Germinal center (tissue), 1 donor: ENCODE measurements at regions not wholly inside any gene's neighbourhood (a gene's known extent, or its start where the extent isn't known, plus 50 kb on each side); places are given as distances from the start of the nearest gene placed in this dataset.
"Not testable (repeated sequence)": the region's sequence is repeated elsewhere in the genome, so short reads cannot be mapped to it uniquely, and the experiment has no call there.

Experiments used
- DNase-seq: peaks from one replicate; pipeline ENCODE4 v3.0.0; 2012; ENCODE audit warnings: mixed read lengths, low spot score

DNA sequence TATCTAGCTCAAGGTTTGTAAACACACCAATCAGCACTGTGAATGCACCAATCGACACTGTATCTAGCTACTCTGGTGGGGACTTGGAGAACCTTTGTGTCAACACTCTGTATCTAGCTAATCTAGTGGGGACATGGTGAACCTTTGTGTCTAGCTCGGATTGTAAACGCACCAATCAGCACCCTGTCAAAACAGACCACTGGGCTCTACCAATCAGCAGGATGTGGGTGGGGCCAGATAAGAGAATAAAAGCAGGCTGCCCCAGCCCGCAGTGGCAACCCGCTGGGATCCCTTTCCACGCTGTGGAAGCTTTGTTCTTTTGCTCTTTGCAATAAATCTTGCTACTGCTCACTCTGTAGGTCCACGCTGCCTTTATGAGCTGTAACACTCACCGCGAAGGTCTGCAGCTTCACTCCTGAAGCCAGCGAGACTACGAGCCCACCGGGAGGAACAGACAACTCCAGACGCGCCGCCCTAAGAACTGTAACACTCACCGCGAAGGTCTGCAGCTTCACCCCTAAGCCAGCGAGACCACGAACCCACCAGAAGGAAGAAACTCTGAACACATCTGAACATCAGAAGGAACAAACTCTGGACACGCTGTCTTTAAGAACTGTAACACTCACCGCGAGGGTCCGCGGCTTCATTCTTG, 128.5 kb downstream of the MRPL14 start:
- not testable (repeated sequence) for DNase-seq

DNA sequence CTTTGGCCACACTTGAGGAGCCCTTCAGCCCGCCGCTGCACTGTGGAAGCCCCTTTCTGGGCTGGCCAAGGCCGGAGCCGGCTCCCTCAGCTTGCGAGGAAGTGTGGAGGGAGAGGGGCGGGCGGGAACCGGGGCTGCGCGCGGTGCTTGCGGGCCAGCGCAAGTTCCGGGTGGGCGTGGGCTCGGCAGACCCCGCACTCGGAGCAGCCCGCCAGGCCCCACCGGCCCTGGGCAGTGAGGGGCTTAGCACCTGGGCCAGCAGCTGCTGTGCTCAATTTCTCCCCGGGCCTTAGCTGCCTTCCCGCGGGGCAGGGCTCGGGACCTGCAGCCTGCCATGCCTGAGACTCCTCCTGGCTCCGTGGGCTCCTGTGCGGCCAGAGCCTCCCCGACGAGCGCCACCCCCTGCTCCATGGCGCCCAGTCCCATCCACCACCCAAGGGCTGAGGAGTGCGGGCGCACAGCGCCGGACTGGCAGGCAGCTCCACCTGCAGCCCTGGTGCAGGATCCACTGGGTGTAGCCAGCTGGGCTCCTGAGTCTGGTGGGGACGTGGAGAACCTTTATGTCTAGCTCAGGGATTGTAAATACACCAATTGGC, 129.2 kb downstream of the MRPL14 start:
- DNase-seq = not testable (repeated sequence)

DNA sequence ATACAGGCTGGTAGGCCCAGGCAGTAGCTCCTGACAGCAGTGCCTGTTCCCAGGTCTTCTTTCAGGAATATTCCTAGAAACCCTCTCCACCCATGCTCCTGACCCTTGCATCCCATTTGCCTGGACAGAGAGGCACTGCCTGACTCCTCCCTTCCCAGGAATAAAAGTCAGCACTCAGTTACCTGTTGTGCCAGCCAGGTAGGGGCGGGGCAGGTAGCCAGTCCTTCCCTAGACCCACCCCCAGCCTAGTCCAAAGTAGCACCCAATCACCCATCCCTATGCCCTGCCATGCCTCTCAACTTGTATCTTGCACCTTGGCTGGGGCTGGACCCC, 129.9 kb downstream of the MRPL14 start:
- DNase-seq = no peak

DNA sequence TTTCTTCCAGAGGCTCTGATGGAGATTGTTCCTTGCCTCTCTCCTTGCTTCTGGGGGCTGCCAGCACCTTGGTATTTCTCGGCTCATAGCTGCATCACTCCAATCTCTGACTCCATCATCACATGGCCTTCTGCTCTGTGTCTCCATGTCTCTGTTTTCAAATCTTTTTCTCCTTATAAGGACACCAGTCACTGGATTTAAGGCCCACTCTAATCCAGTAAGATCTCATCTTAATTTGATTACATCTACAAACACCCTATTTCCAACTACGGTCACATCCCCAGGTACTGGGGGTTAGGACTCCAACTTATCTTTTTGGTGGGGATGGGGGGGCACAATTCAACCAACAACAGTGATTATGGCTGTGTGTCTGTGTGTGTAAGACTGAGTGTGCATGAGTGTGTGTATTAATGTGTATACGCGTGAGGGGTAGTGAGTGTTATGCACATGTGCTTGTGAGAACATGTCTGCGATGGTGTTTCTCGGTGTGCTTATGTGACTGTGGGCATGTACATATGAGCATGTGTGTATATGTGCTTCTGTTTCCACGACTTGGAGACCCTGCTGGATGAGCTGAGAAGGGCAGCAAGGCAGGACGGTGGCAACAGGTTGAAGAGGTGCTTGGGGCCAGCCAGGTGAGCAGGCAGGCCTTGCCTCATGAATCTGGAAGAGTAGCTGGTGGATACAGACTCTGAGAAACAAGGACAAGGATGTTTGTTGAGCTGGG, 130.5 kb downstream of the MRPL14 start:
- no peak for DNase-seq

DNA sequence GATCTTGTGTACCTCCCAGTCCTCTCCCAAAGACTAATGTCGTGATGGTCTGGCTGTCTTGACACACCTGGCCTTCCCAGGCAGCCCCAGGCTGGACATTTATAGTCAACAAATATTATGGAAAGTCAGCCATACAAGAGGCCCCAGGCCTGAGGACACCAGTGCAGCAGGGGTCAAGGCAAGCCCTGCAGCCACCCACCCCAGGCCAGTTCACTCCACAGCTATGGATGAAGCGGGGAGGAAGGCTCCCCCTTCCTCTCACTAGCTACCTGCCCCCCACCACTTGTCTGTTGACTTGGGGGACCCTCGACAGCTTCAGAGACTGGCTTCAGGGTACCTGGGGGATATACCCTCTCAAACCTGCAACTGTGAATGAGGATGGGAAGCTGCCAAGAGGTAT, 132.1 kb downstream of the MRPL14 start:
- DNase-seq = no peak

DNA sequence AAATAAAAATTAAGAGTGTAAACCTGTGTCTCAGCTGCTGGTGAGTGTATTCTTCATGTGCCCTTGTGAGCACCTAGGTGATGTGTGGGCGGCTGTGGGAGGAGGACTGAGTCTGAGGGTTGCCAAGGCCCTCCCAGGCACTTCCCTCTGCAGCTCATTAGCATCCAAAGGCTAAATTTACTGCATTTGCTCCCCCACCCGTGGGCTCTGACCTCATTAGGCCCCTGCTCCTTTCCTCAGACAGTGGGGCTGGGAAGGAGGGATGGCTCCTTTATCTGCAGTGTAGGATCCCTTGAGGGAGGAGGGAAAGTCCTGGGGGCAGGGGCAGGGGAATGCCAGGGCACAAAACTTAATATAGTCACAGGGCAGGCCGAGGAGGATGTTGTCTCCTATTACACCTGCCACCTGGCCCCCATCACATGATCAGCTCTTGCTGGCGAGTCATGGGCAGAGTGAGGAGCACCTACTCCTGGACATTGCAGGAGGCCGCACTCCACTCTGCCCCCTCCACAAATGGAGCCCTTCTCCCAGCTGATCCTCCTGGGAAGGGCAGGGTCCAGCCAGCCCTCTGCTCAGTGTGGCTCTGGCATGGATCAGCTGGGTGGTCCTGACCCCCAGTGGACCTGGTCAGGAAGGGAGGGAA, 133.2 kb downstream of the MRPL14 start:
- DNase-seq = no peak

DNA sequence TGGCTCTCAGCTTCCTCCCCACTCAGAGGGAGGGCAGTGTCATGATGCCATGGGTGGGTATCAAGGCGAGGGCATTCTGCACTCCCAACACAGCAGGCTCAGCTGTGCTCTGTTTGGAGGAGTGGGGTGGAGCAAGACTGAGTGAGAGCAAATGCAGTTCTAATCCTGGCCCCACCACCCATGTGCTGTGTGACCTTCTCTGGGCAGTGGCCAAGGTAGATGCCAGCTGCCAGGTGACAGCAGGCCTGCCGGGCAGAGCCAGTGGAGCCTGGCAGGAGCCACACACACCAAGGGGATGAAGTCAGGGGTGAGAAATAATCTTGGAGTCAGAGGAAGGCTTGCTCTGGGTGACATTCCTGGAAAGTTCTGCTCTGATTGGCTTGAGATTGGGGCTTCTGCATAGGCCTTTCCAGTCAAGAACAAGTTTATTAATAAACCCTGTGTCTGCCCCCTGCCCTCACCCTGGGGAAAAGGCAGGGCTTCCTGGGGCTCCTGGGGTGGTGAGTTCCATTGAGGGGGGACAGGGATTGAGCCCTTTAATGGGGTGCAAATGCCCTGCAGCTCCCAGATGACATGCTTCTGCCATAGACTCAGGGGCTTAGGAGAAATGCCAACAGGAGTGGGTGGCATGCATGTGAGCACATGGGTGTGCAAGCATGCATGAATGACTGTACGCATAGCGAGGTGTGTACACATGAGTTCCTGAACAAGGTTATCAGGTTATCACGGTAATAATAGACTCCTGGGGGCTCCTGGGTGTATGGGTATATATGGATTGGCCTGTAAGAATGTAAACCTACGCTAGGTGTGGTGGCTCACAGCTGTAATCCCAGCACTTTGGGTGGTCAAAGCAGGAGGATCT, 134.2 kb downstream of the MRPL14 start:
- DNase-seq = no peak

DNA sequence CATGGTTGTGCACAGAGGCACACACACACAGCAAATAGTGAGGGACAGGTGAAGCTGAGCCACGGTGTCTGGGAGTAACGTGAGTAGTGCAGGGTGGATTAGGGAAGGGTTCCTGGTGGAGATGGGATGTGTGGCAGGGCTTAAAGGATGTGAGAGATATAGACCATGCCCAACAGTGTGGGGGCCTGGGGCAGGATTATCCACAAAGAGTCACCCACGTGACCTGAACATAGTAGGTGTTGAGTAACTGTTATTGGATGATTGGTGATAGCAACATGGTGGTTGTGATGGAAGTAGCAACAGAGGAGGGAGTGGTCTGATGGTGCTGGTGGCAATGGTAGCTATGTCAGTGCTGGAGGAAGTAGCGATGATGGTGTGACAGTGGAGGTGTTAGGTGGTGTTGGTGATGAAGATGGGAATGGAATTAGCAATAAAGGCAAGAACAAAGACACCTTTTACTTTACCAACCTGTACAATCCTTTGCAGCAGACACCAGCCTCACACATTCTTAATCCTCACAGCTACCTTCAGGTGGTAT, 135.1 kb downstream of the MRPL14 start:
- no peak for DNase-seq

DNA sequence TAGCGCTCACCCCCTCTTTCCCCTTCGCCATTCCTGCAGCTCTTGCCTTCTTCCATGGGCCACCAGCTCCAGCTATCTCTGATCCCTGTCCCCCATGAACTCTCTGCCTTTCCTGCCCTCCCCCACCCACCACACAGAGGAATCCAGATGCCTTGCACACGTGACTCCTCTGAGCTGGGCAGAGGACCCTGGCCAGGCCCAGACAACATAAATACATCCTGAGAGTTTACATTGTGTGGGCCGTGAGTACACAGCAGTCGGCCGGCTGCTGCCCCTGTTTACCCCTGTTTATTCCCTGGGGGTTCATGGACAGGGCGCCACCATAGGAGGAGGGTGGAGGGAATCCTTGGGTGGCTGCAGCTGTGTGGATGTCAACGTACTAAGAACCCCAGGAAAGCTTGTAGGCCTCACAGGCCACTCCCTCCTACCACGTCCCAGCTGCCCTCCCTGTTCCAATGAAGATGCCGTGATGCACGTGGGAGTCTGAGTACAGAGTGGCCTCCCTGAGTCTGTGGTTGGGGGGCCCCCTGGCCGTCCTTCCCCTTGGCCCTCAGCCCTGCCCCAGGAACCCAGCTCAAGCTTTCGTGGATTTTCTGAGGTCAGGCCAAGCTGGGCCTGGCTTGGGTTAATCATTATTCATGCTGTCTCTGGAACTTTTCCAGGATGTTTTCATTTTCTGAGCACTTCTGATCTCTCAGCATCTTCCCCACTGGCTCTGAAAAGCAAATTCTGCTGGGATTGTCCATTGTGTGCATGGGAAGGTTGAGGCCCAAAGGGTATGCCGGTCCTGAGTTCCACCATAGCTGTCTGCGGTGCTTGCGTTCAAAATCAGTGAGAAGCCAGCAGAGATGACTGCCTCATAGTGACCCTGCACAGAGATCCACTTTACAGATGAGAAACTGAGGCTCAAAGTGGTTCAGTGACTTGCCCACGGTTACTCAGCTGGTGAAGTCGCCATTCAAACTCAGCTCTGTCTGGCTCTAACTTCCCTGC, 136.3 kb downstream of the MRPL14 start:
- DNase-seq = no peak

DNA sequence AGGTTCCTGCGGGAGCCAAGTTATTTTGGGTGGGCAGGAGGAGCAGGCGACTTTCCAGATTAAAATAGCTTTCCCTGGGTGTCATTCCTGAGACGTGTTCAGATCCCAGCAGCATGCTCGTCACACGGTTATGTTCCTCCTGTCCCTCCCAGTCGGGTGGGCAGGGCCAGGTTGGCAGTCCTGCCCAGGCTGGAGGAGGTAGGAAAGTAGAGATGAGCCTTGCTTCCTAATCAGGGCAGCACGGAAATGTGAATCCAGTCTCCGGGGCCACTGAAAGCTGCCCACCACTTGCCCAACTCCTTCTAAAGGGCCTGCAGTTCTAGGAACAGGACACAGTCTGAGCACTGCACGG, 137.0 kb downstream of the MRPL14 start:
- no peak for DNase-seq

DNA sequence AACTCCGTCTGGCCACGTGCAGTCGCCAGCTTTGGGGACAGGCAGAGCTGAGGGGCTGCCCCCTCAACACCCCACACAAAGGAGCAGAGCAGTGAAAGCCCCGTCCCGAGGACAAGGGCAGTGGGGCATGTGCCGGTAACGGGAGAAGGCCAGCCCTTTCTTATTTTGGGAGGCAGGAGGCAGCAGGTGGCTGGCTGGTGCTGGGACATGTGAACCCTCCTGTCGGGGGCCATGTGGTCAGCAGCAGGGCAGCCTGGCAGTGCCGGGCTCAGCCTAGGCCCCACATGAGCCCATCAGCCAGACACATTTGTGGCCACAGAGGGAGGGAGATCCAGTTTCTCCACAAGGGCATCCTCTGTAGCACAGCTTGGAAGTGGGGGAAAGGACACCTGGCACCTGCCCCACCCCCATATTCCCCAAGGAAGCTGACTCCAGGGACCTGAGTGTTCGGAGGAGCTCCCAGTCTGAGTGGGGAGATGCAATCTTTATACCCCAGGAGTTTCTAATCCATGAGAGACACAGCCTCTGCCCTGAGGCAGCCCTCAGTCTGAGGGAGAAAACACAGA, 137.6 kb downstream of the MRPL14 start:
- no peak for DNase-seq

DNA sequence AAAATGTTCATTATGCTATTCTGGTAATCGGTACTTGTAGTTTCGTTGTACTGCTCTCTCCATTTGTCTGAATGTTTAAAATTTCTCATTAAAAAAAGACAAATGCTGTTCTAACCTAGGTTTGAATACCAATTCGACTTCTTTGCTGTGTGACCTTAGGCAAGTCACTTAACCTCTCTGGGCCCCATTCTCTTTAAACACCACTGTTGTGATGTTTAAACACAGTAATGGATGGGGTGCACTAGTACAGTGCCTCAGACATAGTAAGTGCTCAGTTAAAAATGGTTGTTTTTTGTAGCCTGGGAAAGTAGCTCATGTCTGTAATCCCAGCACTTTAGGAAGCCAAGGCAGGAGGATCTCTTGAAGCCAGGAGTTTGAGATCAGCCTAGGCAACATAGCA, 138.5 kb downstream of the MRPL14 start:
- DNase-seq = no peak

DNA sequence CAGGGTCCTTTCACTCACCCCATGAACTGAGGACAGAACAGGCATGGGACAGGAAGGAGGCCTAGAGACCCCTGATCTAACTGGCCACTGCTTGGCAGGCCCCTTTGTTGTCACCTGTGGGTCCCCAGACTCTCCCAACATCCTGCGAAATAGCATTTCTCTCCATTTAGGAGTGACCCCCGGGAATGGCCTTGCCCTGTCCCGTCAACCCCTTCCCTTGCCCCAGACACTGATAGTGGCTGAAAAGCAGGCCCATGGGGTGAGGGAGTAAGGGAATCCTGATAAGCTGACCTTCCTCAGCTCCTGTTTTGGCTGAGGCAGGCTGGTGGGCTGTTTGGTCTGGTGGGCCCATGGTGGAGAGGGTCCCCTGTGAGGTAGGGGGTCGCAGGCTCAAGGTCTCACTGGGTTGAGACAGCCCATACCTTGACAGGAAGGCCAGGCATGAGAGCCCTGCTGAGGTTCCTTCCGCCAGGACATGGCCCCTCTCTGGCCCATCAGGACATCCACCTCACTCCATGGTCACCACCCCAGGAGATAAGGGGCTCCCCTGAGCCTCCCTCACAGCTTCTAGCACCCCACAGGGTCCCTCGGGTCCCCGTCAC, 139.3 kb downstream of the MRPL14 start:
- DNase-seq = no peak

DNA sequence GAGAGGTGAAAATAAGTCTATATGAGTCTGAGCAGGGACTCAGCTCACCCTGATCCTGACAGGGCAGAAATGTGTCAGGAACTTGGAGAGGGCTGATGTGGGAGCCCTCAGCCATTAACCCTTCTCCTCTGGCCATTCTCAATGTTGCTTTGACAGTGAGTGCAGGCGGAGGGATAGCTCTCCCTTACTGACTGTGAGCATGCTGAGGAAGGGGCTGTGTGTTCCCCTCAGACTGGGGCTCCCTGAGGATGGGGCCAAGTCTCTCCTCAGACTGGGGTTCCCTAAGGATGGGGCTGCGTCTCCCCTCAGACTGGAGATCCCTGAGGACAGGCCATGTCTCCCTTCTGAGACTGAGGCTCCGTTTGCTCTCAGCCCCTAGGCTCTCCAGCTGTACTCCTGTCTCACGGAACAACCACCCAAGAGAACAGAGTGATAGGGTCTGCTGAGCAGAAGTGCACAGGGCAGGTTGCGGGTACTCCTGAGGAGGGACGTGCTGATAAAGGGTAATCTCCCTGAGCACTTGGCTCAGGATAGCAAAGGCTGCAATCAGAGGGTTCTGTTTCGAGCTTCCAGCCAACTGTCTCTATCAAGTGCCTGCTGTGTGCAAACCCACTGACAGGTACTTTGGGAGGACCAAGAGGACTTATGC, 141.0 kb downstream of the MRPL14 start:
- DNase-seq = no peak

DNA sequence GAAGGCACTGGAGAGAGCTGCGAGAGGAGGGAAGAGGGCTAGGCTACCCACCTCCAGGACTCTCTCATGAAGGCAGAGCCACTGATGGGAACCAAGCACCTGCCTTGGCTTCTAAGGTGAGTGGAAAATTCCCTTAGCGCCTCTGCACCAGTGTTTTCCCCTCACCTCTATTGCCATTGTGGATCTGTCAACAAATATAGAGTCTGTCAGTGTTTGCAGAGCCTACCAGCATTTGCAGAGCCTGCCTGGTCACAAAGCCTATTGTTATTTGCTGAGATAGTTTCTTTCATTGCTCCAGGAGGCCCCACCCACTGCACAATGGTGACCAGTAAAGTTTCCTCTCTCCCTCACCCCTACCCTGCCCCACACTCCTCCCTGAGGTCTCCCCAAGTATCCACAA, 141.9 kb downstream of the MRPL14 start:
- no peak for DNase-seq

DNA sequence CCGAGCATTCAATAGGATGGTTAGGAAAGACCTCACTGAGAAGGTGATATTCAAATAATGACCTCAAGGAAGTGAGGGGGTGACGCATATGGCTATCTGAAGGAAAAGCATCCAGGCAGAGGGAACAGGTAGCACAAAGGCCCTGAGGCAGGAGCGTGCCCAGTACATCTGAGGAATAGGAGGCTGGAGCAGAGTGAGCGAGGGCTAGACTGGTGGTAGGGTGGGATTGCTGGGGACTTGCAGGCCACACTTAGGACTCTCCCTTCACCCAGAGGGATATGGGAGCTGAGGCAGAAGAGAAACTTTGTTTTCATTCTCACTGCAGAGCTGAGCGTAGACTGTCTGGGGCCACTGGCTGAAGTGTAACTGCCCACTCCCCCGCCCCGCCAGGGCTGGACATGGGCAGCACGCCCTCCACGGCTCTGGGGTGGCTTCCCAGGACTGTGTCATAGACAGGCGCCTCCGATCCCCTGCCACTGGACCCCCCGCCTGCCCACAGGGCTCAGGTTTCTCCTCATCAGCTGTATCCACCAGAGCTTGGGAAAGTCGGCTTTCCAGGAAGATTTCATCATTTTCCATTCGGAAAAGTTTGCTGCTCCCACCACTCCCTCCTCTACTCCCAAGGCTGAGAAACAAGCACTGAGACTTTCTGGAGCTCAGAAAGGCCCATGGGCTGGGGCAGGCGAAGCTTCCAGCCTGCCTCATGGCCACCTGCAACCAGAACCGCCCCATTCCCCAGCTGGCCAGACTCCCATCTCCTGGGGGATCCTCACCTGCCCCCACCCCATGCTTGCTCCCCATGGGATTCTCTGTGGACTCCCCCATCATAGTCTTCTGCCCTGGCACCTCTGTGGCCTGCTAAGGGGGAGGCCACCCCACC, 142.6 kb downstream of the MRPL14 start:
- no peak for DNase-seq

DNA sequence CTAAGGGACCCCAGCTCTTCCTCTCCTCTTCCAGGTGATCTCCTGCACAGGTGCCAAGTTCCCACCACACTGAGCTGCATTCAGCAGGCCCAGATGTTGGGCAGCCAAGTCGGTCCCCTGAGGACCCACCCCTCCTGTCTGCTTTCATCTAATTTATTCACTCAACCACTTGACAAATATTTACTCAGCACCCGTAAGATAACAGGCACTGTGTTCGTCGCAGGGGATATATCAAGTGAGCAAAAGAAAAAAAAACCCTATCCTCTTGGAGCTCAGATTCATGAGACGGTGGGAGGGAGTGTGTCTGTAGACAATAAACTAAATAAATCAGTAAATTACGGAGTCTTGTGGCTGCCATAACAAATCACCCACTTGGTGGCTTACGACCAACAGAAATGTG, 143.6 kb downstream of the MRPL14 start:
- DNase-seq = no peak

DNA sequence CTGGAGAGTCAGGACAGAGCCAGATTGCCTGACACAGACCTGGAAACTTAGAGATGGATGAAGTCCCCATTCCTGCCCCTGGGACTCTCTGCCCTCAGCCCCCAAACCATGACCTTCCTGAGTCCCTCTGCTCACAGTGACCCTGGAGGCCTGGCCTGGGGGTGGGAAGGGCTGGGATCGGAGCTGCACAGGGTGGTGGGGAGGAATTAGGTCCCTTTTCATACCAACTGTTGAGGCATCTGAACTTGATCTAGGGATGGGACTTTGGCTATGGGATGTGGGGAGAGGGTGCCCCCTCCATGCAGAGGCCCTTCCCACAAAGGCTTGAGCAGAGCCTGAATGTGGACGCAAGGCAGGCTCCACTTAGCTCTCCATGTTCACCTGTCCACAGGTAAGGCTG, 144.1 kb downstream of the MRPL14 start:
- DNase-seq = no peak
